Cerebellar nuclear complex (tissue), 1 donor: ENCODE measurements at regions not wholly inside any gene's neighbourhood (a gene's known extent, or its start where the extent isn't known, plus 50 kb on each side); places are given as distances from the start of the nearest gene placed in this dataset.
A peak's percentile ranks its signal among the peaks of the same experiment; 100 is the strongest.
"Not testable (repeated sequence)": the region's sequence is repeated elsewhere in the genome, so short reads cannot be mapped to it uniquely, and the experiment has no call there.

Experiments
- DNase-seq, 2 experiments: peaks; one replicate each; lab custom pipeline; 2025; lab: John Stamatoyannopoulos, UW

GRCh38 chr1:65020774-65021173 is 54.4 kb upstream of the JAK1 start:
- DNase-seq = no peak

GRCh38 chr1:65021795-65022194 is 55.4 kb upstream of the JAK1 start:
- DNase-seq = peak in 1 of 2 experiments; percentile 57

- DNase-seq = no peak
Observed at GRCh38 chr1:65022216-65022615, 55.9 kb upstream of the JAK1 start.

GRCh38 chr1:65025794-65026193 is 59.4 kb upstream of the JAK1 start:
- no peak for DNase-seq

- DNase-seq = no peak
Observed at GRCh38 chr1:65026235-65026634, 59.9 kb upstream of the JAK1 start.

- no peak for DNase-seq
Observed at GRCh38 chr1:65027666-65028358, 61.5 kb upstream of the JAK1 start.

- not testable (repeated sequence) for DNase-seq
Observed at GRCh38 chr1:65029434-65029833, 63.1 kb upstream of the JAK1 start.

GRCh38 chr1:65034879-65035278 is 68.5 kb upstream of the JAK1 start:
- not testable (repeated sequence) for DNase-seq

- DNase-seq = no peak
Observed at GRCh38 chr1:65036570-65037051, 70.3 kb upstream of the JAK1 start.

- DNase-seq = no peak
Observed at GRCh38 chr1:65039066-65039465, 72.7 kb upstream of the JAK1 start.

GRCh38 chr1:65039508-65039907 is 73.2 kb upstream of the JAK1 start:
- no peak for DNase-seq

- DNase-seq = no peak
Observed at GRCh38 chr1:65042467-65042866, 76.1 kb upstream of the JAK1 start.

GRCh38 chr1:65044411-65044810 is 78.1 kb upstream of the JAK1 start:
- DNase-seq = no peak

- no peak for DNase-seq
Observed at GRCh38 chr1:65045022-65045817, 78.9 kb upstream of the JAK1 start.

- no peak for DNase-seq
Observed at GRCh38 chr1:65048335-65048734, 82.0 kb upstream of the JAK1 start.

- DNase-seq = no peak
Observed at GRCh38 chr1:65049941-65050713, 83.8 kb upstream of the JAK1 start.

- no peak for DNase-seq
Observed at GRCh38 chr1:65050735-65051134, 84.4 kb upstream of the JAK1 start.

GRCh38 chr1:65054481-65054880 is 88.1 kb upstream of the JAK1 start:
- no peak for DNase-seq

GRCh38 chr1:65055747-65056146 is 89.4 kb upstream of the JAK1 start:
- DNase-seq = no peak

GRCh38 chr1:65056234-65056633 is 89.9 kb upstream of the JAK1 start:
- no peak for DNase-seq

- DNase-seq = no peak
Observed at GRCh38 chr1:65056866-65057265, 90.5 kb upstream of the JAK1 start.

- no peak for DNase-seq
Observed at GRCh38 chr1:65059930-65060538, 88.0 kb upstream of the AK4 start.
